Colonic mucosa (tissue), 4 donors: ENCODE measurements at regions not wholly inside any gene's neighbourhood (a gene's known extent, or its start where the extent isn't known, plus 50 kb on each side); places are given as distances from the start of the nearest gene placed in this dataset.

ENCODE experiments used
- DNase-seq: peaks from one replicate; pipeline ENCODE4 v3.0.0-alpha.2; 2020
- H3K27ac ChIP-seq: fragments of 200-600 bp; one replicate; pipeline ENCODE4 v1.8.0; 2021
- H3K27me3 ChIP-seq: fragments of 200-600 bp; one replicate; pipeline ENCODE4 v1.8.0; 2021
- H3K36me3 ChIP-seq: fragments of 200-600 bp; one replicate; pipeline ENCODE4 v1.8.0; 2021
- H3K4me1 ChIP-seq: fragments of 200-600 bp; one replicate; pipeline ENCODE4 v1.8.0; 2021; ENCODE audit warnings: mild to moderate bottlenecking
- H3K4me3 ChIP-seq: fragments of 200-600 bp; one replicate; pipeline ENCODE4 v1.8.0; 2021
- H3K9ac ChIP-seq, 2 donors: one replicate each; pipeline ENCODE4 v1.7.0; 2013; ENCODE audit warnings: control low read depth in 2 of 2, low read depth in 2 of 2, low read length in 2 of 2
- H3K9me3 ChIP-seq: fragments of 200-600 bp; one replicate; pipeline ENCODE4 v1.8.0; 2021
- CTCF ChIP-seq: fragments of 200-600 bp; IDR thresholded peaks from one replicate; pipeline ENCODE4 v1.8.0; 2022; ENCODE audit warnings: antibody characterized with exemption, mild to moderate bottlenecking
- intact Hi-C: fragments of 100-400 bp; cut with DNase I; formaldehyde crosslinking; loops from one replicate; pipeline ENCODE4 v1.14.1; 2022
- donor health status: healthy.
- donor health status: DM: no; HTN: no; CAD: no.
- donor health status: DM: no; HTN: no; CAD: no.

DNA sequence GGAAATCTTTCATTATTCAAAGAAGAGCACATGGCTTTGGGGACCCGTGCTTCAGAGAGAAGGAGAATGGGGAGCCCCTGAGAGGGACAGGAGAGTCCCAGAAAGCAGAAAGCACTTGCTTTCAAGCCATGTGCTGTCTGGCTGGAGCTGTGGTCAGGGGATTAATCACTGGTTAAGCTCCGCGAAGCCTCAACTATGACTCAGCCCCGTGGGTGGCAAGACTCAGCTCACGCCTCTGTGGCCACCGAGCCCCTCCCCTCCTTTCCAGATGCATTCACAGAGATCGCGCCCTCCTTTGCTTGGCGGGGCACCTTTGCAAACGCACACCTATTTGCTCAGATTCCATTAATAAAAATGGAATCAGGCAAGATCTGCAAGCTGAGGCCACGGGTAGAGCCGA is 202.9 kb upstream of the TCERG1L start:
- Histone ChIP-seq H3K27me3 (no peaks in the 10 kb centered on the region), H3K4me3 (no peak overlapping the region), H3K9ac (no peak overlapping the region), H3K27ac (no peak overlapping the region), H3K9me3 (no peaks in the 10 kb centered on the region), H3K4me1 (no peaks in the 10 kb centered on the region), H3K36me3 (no peaks in the 10 kb centered on the region)
- TF ChIP-seq CTCF = no peak
- no peak for DNase-seq
- intact Hi-C loops = no loop called here

GRCh38 chr10:131516285-131516684 is 204.8 kb upstream of the TCERG1L start:
- Histone ChIP-seq H3K27ac (no peak overlapping the region), H3K36me3 (no peaks in the 10 kb centered on the region), H3K9me3 (no peaks in the 10 kb centered on the region), H3K4me3 (no peak overlapping the region), H3K4me1 (no peaks in the 10 kb centered on the region), H3K9ac (no peak overlapping the region), H3K27me3 (no peaks in the 10 kb centered on the region)
- DNase-seq = no peak
- TF ChIP-seq CTCF = no peak
- intact Hi-C loops = no loop called here

DNA sequence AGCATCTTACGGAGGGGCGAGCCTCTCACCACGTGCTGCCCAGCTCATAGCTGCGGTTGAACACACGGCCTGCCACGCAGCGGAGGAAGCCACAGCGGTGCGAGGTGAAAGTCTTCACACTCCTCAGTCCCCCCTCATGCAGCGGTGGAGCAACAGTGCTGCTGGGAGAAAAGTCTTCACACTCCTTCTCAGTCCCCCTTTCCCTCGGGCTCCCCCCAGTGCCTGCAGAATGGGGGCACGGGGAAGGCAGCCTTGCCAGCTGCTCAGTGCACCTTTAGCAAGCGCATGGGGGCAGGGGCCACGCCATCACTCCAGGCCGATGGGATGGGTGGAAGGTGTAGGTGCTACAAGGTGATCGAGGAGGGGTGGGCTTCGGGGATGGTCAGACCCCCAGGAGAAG is 206.3 kb upstream of the TCERG1L start:
- H3K27ac ChIP-seq = no peak overlapping the region
- H3K36me3 ChIP-seq = no peaks in the 10 kb centered on the region
- no peak for DNase-seq
- no peak for TF ChIP-seq CTCF
- no peaks in the 10 kb centered on the region for H3K9me3 ChIP-seq
- intact Hi-C loops = no loop called here
- H3K27me3 ChIP-seq = no peaks in the 10 kb centered on the region
- H3K4me1 ChIP-seq = no peaks in the 10 kb centered on the region
- H3K9ac ChIP-seq = no peak overlapping the region
- H3K4me3 ChIP-seq = no peak overlapping the region

GRCh38 chr10:131519723-131520605 is 208.4 kb upstream of the TCERG1L start:
- Histone ChIP-seq H3K9me3 (no peaks in the 10 kb centered on the region), H3K27ac (no peak overlapping the region), H3K36me3 (no peaks in the 10 kb centered on the region), H3K27me3 (no peaks in the 10 kb centered on the region), H3K9ac (no peak overlapping the region), H3K4me3 (no peak overlapping the region), H3K4me1 (no peaks in the 10 kb centered on the region)
- TF ChIP-seq CTCF = no peak
- intact Hi-C loops = no loop called here
- DNase-seq = no peak

GRCh38 chr10:131531265-131532190 is 220.0 kb upstream of the TCERG1L start:
- Histone ChIP-seq H3K4me3 (no peak overlapping the region), H3K36me3 (no peaks in the 10 kb centered on the region), H3K9me3 (no peaks in the 10 kb centered on the region), H3K27ac (no peak overlapping the region), H3K4me1 (no peaks in the 10 kb centered on the region), H3K27me3 (no peaks in the 10 kb centered on the region), H3K9ac (no peak overlapping the region)
- no peak for DNase-seq
- TF ChIP-seq CTCF = no peak
- intact Hi-C loops = no loop called here
